Stomach (tissue), 8 donors: ENCODE measurements at regions not wholly inside any gene's neighbourhood (a gene's known extent, or its start where the extent isn't known, plus 50 kb on each side); places are given as distances from the start of the nearest gene placed in this dataset.

ENCODE experiments used
- DNase-seq, 2 donors: peaks; one replicate each; pipeline versions ENCODE4 v3.0.0 to v3.0.0-alpha.2; 2013 to 2019
- H3K27ac ChIP-seq, 5 donors: fragments of 200-600 bp in 4 of 5; sonication (generic) in 4 of 5; one replicate each; pipeline ENCODE4 v1.5.1; 2013 to 2019; ENCODE audit warnings: mild to moderate bottlenecking in 1 of 5, moderate library complexity in 1 of 5
- H3K27me3 ChIP-seq, 3 donors: fragments of 200-600 bp; sonication (generic); one replicate each; pipeline ENCODE4 v1.5.1; 2017 to 2019; ENCODE audit warnings: mixed run types in 1 of 3
- H3K36me3 ChIP-seq, 4 donors: fragments of 200-600 bp; sonication (generic); 1 replicate in 3 of 4; 2 replicates in 1 of 4; pipeline ENCODE4 v1.5.1; 2016 to 2019
- H3K4me1 ChIP-seq, 4 donors: fragments of 200-600 bp; sonication (generic); one replicate each; pipeline ENCODE4 v1.5.1; 2016 to 2019
- H3K4me3 ChIP-seq, 4 donors: fragments of 200-600 bp; sonication (generic) in 3 of 4; one replicate each; pipeline ENCODE4 v1.5.1; 2016 to 2019; ENCODE audit warnings: mild to moderate bottlenecking in 1 of 4
- H3K9me3 ChIP-seq, 4 donors: fragments of 200-600 bp; sonication (generic); one replicate each; pipeline ENCODE4 v1.5.1; 2016 to 2019
- CTCF ChIP-seq, 7 experiments: fragments of 450-650 bp in 4 of 7; fragments of 200-600 bp in 3 of 7; sonication (generic) in 3 of 7; IDR thresholded peaks; one replicate each; pipeline ENCODE4 v1.5.1; 2016 to 2019; ENCODE audit warnings: antibody characterized with exemption in 7 of 7, control low read depth in 2 of 7, mild to moderate bottlenecking in 1 of 7
- EP300 ChIP-seq: sonication (generic); formaldehyde crosslinking; IDR thresholded peaks from one replicate; pipeline ENCODE4 v1.6.1; 2017; ENCODE audit warnings: antibody characterized with exemption
- POLR2A ChIP-seq, 4 donors: fragments of 450-650 bp; IDR thresholded peaks; one replicate each; pipeline ENCODE4 v1.6.1; 2016; ENCODE audit warnings: antibody characterized with exemption in 4 of 4, control low read depth in 2 of 4, mild to moderate bottlenecking in 1 of 4, moderate library complexity in 1 of 4
- POLR2AphosphoS5 ChIP-seq, 3 donors: sonication (generic); formaldehyde crosslinking; IDR thresholded peaks; one replicate each; pipeline ENCODE4 v1.6.1; 2016; ENCODE audit warnings: antibody characterized with exemption in 3 of 3
- WGBS, 5 donors: extraction: QIAGEN DNeasy Blood & Tissue Kit in 3 of 5; methylation state at CpG; one replicate each; pipeline versions ENCODE4 v1.1.5 to v1.1.7; 2013 to 2018; 5-methylcytosine and 5-hydroxymethylcytosine counted together
- intact Hi-C: fragments of 100-400 bp; cut with DNase I; formaldehyde crosslinking; loops from one replicate; pipeline ENCODE4 v1.15.1; 2023; ENCODE audit warnings: low total_unique reads
- donor health status: healthy with polysubstance abuse.
- donor health status: Bipolar disorder and iron deficiency.
- donor health status: healthy.

GRCh38 chr4:56231410-56231809, 155.9 kb downstream of the AASDH start:
- Histone ChIP-seq H3K4me3 (no peak overlapping the region), H3K27me3 (no peaks in the 10 kb centered on the region), H3K4me1 (no peaks in the 10 kb centered on the region), H3K9me3 (peaks cover 0 to 11% (median 2%) of the 10 kb centered on the region in 4 donors), H3K27ac (no peak overlapping the region), H3K36me3 (no peaks in the 10 kb centered on the region)
- intact Hi-C loops, result no loop called here
- no peak for DNase-seq
- whole genome bisulfite sequencing, 5 donors, result 71 to 94% (median 93%) methylated on average over 3 of the region's 3 CpGs
- TF ChIP-seq POLR2AphosphoS5 (IDR thresholded peaks at IDR 0.05) (no peak), POLR2A (IDR thresholded peaks at IDR 0.05) (no peak), EP300 (no peak), CTCF (IDR thresholded peaks at IDR 0.05) (no peak)

- no peak overlapping the region for H3K27ac ChIP-seq
- 0 to 25% (median 17%) methylated on average over 1 of the region's 1 CpG for WGBS, 5 donors
Measured at GRCh38 chr4:56229947-56230346, 157.3 kb downstream of the AASDH start.

GRCh38 chr4:56227301-56227835, 159.9 kb downstream of the AASDH start:
- no peaks in the 10 kb centered on the region for H3K36me3 ChIP-seq
- DNase-seq, result no peak
- WGBS, 5 donors, result 83 to 97% (median 90%) methylated on average over 6 of the region's 6 CpGs
- no peak overlapping the region for H3K27ac ChIP-seq
- H3K4me1 ChIP-seq, result no peaks in the 10 kb centered on the region
- intact Hi-C loops, result no loop called here
- H3K4me3 ChIP-seq, result no peak overlapping the region
- H3K27me3 ChIP-seq, result no peaks in the 10 kb centered on the region
- peaks cover 0 to 9% (median 2%) of the 10 kb centered on the region in 4 donors for H3K9me3 ChIP-seq
- TF ChIP-seq POLR2A (IDR thresholded peaks at IDR 0.05), result no peak
- no peak for TF ChIP-seq POLR2AphosphoS5 (IDR thresholded peaks at IDR 0.05)
- TF ChIP-seq EP300, result no peak
- TF ChIP-seq CTCF (IDR thresholded peaks at IDR 0.05), result no peak

More at GRCh38 chr4:56229947-56230346, 157.3 kb downstream of the AASDH start:
- H3K9me3 ChIP-seq, result peaks cover 0 to 11% (median 2%) of the 10 kb centered on the region in 4 donors
- H3K4me1 ChIP-seq, result no peaks in the 10 kb centered on the region
- no peak overlapping the region for H3K4me3 ChIP-seq
- H3K36me3 ChIP-seq, result no peaks in the 10 kb centered on the region
- DNase-seq, result no peak
- TF ChIP-seq CTCF (IDR thresholded peaks at IDR 0.05), result no peak
- no peak for TF ChIP-seq EP300
- no peak for TF ChIP-seq POLR2A (IDR thresholded peaks at IDR 0.05)
- no peak for TF ChIP-seq POLR2AphosphoS5 (IDR thresholded peaks at IDR 0.05)
- no peaks in the 10 kb centered on the region for H3K27me3 ChIP-seq
- intact Hi-C loops, result no loop called here

DNA sequence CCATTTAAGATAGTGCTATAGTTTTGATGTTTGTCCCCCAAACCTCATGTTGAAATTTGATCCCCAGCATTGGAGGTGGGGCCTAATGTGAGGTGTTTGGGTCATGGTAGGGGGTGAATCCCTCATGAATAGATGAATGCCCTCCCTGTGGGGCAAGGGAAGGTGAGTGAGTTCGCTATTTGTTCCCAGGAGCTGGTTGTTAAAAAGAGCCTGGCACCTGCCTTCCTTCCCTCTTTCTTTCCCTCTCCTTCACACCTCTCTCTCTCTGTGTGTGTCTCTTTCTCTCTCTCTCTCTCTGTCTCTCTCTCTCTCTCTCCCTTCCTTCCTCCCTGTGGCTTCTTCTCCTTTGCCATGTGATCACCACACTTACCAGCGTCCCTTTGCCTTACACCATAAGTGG, 160.7 kb downstream of the AASDH start:
- 62 to 79% (median 68%) methylated on average over 2 of the region's 2 CpGs for WGBS, 5 donors
- Histone ChIP-seq H3K27me3 (no peaks in the 10 kb centered on the region), H3K4me1 (no peaks in the 10 kb centered on the region), H3K36me3 (no peaks in the 10 kb centered on the region), H3K9me3 (peaks cover 0 to 5% (median 0%) of the 10 kb centered on the region in 4 donors), H3K4me3 (no peak overlapping the region), H3K27ac (no peak overlapping the region)
- no peak for TF ChIP-seq CTCF (IDR thresholded peaks at IDR 0.05)
- TF ChIP-seq POLR2AphosphoS5 (IDR thresholded peaks at IDR 0.05), result no peak
- TF ChIP-seq POLR2A (IDR thresholded peaks at IDR 0.05), result no peak
- no peak for TF ChIP-seq EP300
- no peak for DNase-seq
- intact Hi-C loops, result no loop called here
